GM18858 (cell line): ENCODE measurements at regions not wholly inside any gene's neighbourhood (a gene's known extent, or its start where the extent isn't known, plus 50 kb on each side); places are given as distances from the start of the nearest gene placed in this dataset.

Source experiments
- ATAC-seq: cut with Tn5 transposase; IDR thresholded peaks from one replicate; pipeline ENCODE4 v1.9.1; 2021; ENCODE audit not compliant: unreplicated experiment

- no peak for ATAC-seq
These were observed 446.2 kb upstream of the SLC14A2 start for GRCh38 chr18:45168866-45169600.

GRCh38 chr18:45169610-45170009 is 445.7 kb upstream of the SLC14A2 start:
- no peak for ATAC-seq

GRCh38 chr18:45171679-45172191 is 443.5 kb upstream of the SLC14A2 start:
- ATAC-seq, result no peak

- no peak for ATAC-seq
These were observed 441.9 kb upstream of the SLC14A2 start for GRCh38 chr18:45173327-45173726.

GRCh38 chr18:45173799-45174519 is 441.3 kb upstream of the SLC14A2 start:
- ATAC-seq, result no peak

- ATAC-seq, result no peak
These were observed 440.6 kb upstream of the SLC14A2 start for GRCh38 chr18:45174629-45175136.

GRCh38 chr18:45175511-45175910 is 439.8 kb upstream of the SLC14A2 start:
- no peak for ATAC-seq

- ATAC-seq, result no peak
These were observed 428.4 kb upstream of the SLC14A2 start for GRCh38 chr18:45186832-45187231.

GRCh38 chr18:45191795-45192194 is 423.5 kb upstream of the SLC14A2 start:
- ATAC-seq, result no peak

- ATAC-seq, result peak; percentile 99
These were observed 417.7 kb upstream of the SLC14A2 start for GRCh38 chr18:45197526-45197970.

GRCh38 chr18:45198526-45198925 is 416.8 kb upstream of the SLC14A2 start:
- no peak for ATAC-seq

GRCh38 chr18:45201029-45201428 is 414.2 kb upstream of the SLC14A2 start:
- ATAC-seq, result no peak

- ATAC-seq, result no peak
These were observed 413.8 kb upstream of the SLC14A2 start for GRCh38 chr18:45201489-45201888.

GRCh38 chr18:45202061-45202460 is 413.2 kb upstream of the SLC14A2 start:
- ATAC-seq, result no peak

- ATAC-seq, result no peak
These were observed 411.6 kb upstream of the SLC14A2 start for GRCh38 chr18:45203677-45204076.

- no peak for ATAC-seq
These were observed 407.9 kb upstream of the SLC14A2 start for GRCh38 chr18:45207328-45207727.

- ATAC-seq, result no peak
These were observed 407.1 kb upstream of the SLC14A2 start for GRCh38 chr18:45208164-45208563.

- ATAC-seq, result peak; percentile 97
These were observed 402.9 kb upstream of the SLC14A2 start for GRCh38 chr18:45212181-45213039.

GRCh38 chr18:45213040-45213333 is 402.3 kb upstream of the SLC14A2 start:
- ATAC-seq, result no peak

- ATAC-seq, result no peak
These were observed 396.8 kb upstream of the SLC14A2 start for GRCh38 chr18:45218436-45218835.

- no peak for ATAC-seq
These were observed 393.9 kb upstream of the SLC14A2 start for GRCh38 chr18:45221363-45221762.
